K562 (cell line): ENCODE measurements at regions not wholly inside any gene's neighbourhood (a gene's known extent, or its start where the extent isn't known, plus 50 kb on each side); places are given as distances from the start of the nearest gene placed in this dataset.

Source experiments
- ATAC-seq: fragments of 200-7000 bp; cut with Tn5 transposase; 3 replicates; pipeline ENCODE4 v1.9.1; 2020; ENCODE audit warnings: moderate library complexity
- BruUV-seq: library from RNA; stranded (reverse); fragments of 400-500 nt; replicated peaks from 2 replicates; lab custom pipeline; 2021; lab: Mats Ljungman, UMichigan
- CTCF ChIA-PET: fragments of 300-600 bp; formaldehyde crosslinking; extraction: SDS; loops from one replicate; lab custom pipeline; 2021; ENCODE audit warnings: low intra/inter-chr PET ratio; lab: Yijun Ruan, JAX
- POLR2A ChIA-PET: fragments of 300-600, 350-650 bp; sonication (Branson Sonifier 250); formaldehyde crosslinking; extraction: SDS; loops from one replicate; lab custom pipeline; 2021; ENCODE audit warnings: antibody characterized with exemption, inconsistent platforms; lab: Yijun Ruan, JAX
- DNase-seq, 4 experiments: peaks; one replicate each; pipeline versions ENCODE4 v3.0.0 to v3.0.0-alpha.2; 2011 to 2018; ENCODE audit warnings: low spot score in 3 of 4, mixed read lengths in 3 of 4; ENCODE audit errors: extremely low read depth in 1 of 4
- FAIRE-seq: peaks from 2 replicates; lab custom pipeline; 2011; peaks lifted over from hg19 to GRCh38; lab: Jason Lieb, UNC
- H2AFZ ChIP-seq: 2 replicates; pipeline ENCODE4 v1.6.0; 2011; ENCODE audit warnings: low read depth, low read length, control low read depth, inconsistent platforms
- H3K27ac ChIP-seq: fragments of 200-600 bp; 3 replicates; pipeline ENCODE4 v1.8.0; 2011; ENCODE audit warnings: low read depth, mild to moderate bottlenecking, control low read depth, inconsistent platforms, low read length, moderate library complexity, mixed read lengths; ENCODE audit errors: extremely low read depth
- H3K27me3 ChIP-seq, 2 experiments: fragments of 300-600 bp in 1 of 2; 2 replicates in 1 of 2; 3 replicates in 1 of 2; pipeline versions ENCODE4 v1.6.0 to v1.8.0; 2011; ENCODE audit warnings: inconsistent platforms in 2 of 2, low read length in 2 of 2, mild to moderate bottlenecking in 1 of 2, mixed read lengths in 1 of 2, moderate library complexity in 1 of 2; ENCODE audit not compliant: control insufficient read depth in 2 of 2, insufficient read depth in 2 of 2
- H3K36me3 ChIP-seq: fragments of 300-600 bp; 3 replicates; pipeline ENCODE4 v1.8.0; 2011; ENCODE audit warnings: mild to moderate bottlenecking, low read length, inconsistent platforms; ENCODE audit not compliant: control insufficient read depth, insufficient read depth
- H3K4me1 ChIP-seq, 2 experiments: fragments of 200-600 bp in 1 of 2; replicated peaks in 1 of 2; 2 replicates in 1 of 2; 3 replicates in 1 of 2; pipeline versions ENCODE4 v1.5.1 to v1.8.0; 2011; ENCODE audit warnings: inconsistent platforms in 2 of 2, low read length in 2 of 2, mild to moderate bottlenecking in 1 of 2, mixed read lengths in 1 of 2, moderate library complexity in 1 of 2; ENCODE audit not compliant: control insufficient read depth in 2 of 2, insufficient read depth in 2 of 2
- H3K4me2 ChIP-seq: 2 replicates; pipeline ENCODE4 v1.6.1; 2011; ENCODE audit warnings: low read length, control low read depth, inconsistent platforms, mixed read lengths; ENCODE audit not compliant: insufficient read depth
- H3K4me3 ChIP-seq: fragments of 200-600 bp; sonication (generic), shearing (Covaris generic); 2 replicates; pipeline ENCODE4 v1.5.1; 2016; ENCODE audit warnings: control low read depth, inconsistent platforms
- H3K79me2 ChIP-seq: fragments of 200-600 bp; 3 replicates; pipeline ENCODE4 v1.8.0; 2011; ENCODE audit warnings: low read length, inconsistent platforms; ENCODE audit not compliant: control insufficient read depth, insufficient read depth
- H3K9ac ChIP-seq, 2 experiments: 2 replicates each; pipeline versions ENCODE4 v1.6.0 to v1.6.1; 2011; ENCODE audit warnings: low read depth in 2 of 2, low read length in 2 of 2, control low read depth in 1 of 2, inconsistent platforms in 1 of 2, mild to moderate bottlenecking in 1 of 2, mixed read lengths in 1 of 2; ENCODE audit not compliant: insufficient read depth in 1 of 2
- H3K9me1 ChIP-seq: one replicate; pipeline ENCODE4 v1.6.0; 2011; ENCODE audit warnings: inconsistent platforms, mild to moderate bottlenecking, low read length, moderate library complexity; ENCODE audit not compliant: control insufficient read depth, insufficient read depth
- H3K9me3 ChIP-seq: replicated peaks from 2 replicates; pipeline ENCODE4 v1.5.1; 2011; ENCODE audit warnings: low read depth, low read length, inconsistent platforms; ENCODE audit not compliant: control insufficient read depth, insufficient read depth
- H4K20me1 ChIP-seq: replicated peaks from 2 replicates; pipeline ENCODE4 v1.6.1; 2011; ENCODE audit warnings: low read length, inconsistent platforms, mixed read lengths; ENCODE audit not compliant: control insufficient read depth, insufficient read depth
- ARHGAP35 ChIP-seq: fragments of 450-650 bp; IDR thresholded peaks from 2 replicates; pipeline ENCODE4 v1.6.1; 2018; ENCODE audit not compliant: partially characterized antibody
- CAMTA2 ChIP-seq: fragments of 250-450 bp; sonication (Bioruptor Pico); conservative IDR thresholded peaks from 2 replicates; pipeline ENCODE4 v1.5.1; 2022
- CBFA2T2 ChIP-seq: fragments of 450-650 bp; conservative IDR thresholded peaks from 2 replicates; pipeline ENCODE4 v1.6.1; 2017; ENCODE audit warnings: mild to moderate bottlenecking
- CBFB ChIP-seq: sonication (generic); formaldehyde crosslinking; IDR thresholded peaks from 2 replicates; pipeline ENCODE4 v1.4.0; 2020; ENCODE audit warnings: mild to moderate bottlenecking, missing genetic modification reagents
- CHD1 ChIP-seq: fragments of 200-600 bp; sonication (generic); IDR thresholded peaks from one replicate; pipeline ENCODE4 v1.6.1; 2012; ENCODE audit warnings: mild to moderate bottlenecking, moderate library complexity, low read length, inconsistent platforms
- ESRRB ChIP-seq: fragments of 250-450 bp; sonication (Bioruptor Pico); IDR thresholded peaks from 2 replicates; pipeline ENCODE4 v1.5.0; 2020; ENCODE audit warnings: mild to moderate bottlenecking, moderate library complexity, borderline replicate concordance
- GTF2A2 ChIP-seq: IDR thresholded peaks from 2 replicates; pipeline ENCODE4 v1.6.1; 2016; ENCODE audit warnings: mild to moderate bottlenecking, missing genetic modification characterization, missing compliant biosample characterization
- MAFG ChIP-seq: fragments of 450-650 bp; conservative IDR thresholded peaks from 2 replicates; pipeline ENCODE4 v1.6.1; 2016; ENCODE audit warnings: missing genetic modification characterization, missing compliant biosample characterization
- NFE2 ChIP-seq: IDR thresholded peaks from 2 replicates; pipeline ENCODE4 v1.6.1; 2014; ENCODE audit warnings: antibody characterized with exemption, low read depth
- RHOXF2B ChIP-seq: fragments of 250-450 bp; sonication (Bioruptor Pico); conservative IDR thresholded peaks from 2 replicates; pipeline ENCODE4 v1.5.1; 2021
- SETDB1 ChIP-seq: IDR thresholded peaks from one replicate; pipeline ENCODE4 v1.6.1; 2012; ENCODE audit warnings: low read length, control low read depth, inconsistent platforms
- SMAD4 ChIP-seq: fragments of 250-450 bp; sonication (Bioruptor Pico); conservative IDR thresholded peaks from 2 replicates; pipeline ENCODE4 v1.8.0; 2021; ENCODE audit warnings: inconsistent platforms, mild to moderate bottlenecking, moderate library complexity
- ZBTB17 ChIP-seq: fragments of 450-650 bp; formaldehyde crosslinking; IDR thresholded peaks from 2 replicates; pipeline ENCODE4 v1.4.0; 2020; ENCODE audit warnings: mild to moderate bottlenecking
- ZNF217 ChIP-seq: sonication (generic); formaldehyde crosslinking; IDR thresholded peaks from 2 replicates; pipeline ENCODE4 v1.8.0; 2022; ENCODE audit warnings: mild to moderate bottlenecking, missing genetic modification reagents
- ZNF239 ChIP-seq: fragments of 250-450 bp; sonication (Bioruptor Pico); IDR thresholded peaks from 2 replicates; pipeline ENCODE4 v1.4.0; 2020; ENCODE audit warnings: mild to moderate bottlenecking
- ZNF384 ChIP-seq: IDR thresholded peaks from 2 replicates; pipeline ENCODE4 v1.6.1; 2012; ENCODE audit warnings: low read depth, low read length, improper control_type of control experiment
- ZNF644 ChIP-seq: fragments of 200-800 bp; sonication (Bioruptor generic); IDR thresholded peaks from 2 replicates; pipeline ENCODE4 v1.6.1; 2016; ENCODE audit warnings: low read depth, missing genetic modification characterization, missing compliant biosample characterization
- WGBS: fragments of 100-300 bp; shearing (Covaris generic); methylation state at CpG from one replicate; pipeline ENCODE4 v1.1.6; 2016; ENCODE audit warnings: low coverage, mixed read lengths; ENCODE audit not compliant: insufficient coverage; ENCODE audit errors: missing lambda C conversion rate; 5-methylcytosine and 5-hydroxymethylcytosine counted together
- in situ Hi-C: fragments of 300-500 bp; cut with MboI; formaldehyde crosslinking; loops from 4 replicates; pipeline ENCODE4 v1.15.0; 2018; ENCODE audit warnings: inconsistent platforms, mixed read lengths
- intact Hi-C: fragments of 100-400 bp; cut with micrococcal nuclease; formaldehyde crosslinking; loops from 2 replicates; pipeline ENCODE4 v1.14.2; 2022
- TF ChIP-seq, protein P1 (sequence below): fragments of 250-450 bp; sonication (Bioruptor Pico); IDR thresholded peaks from 2 replicates; pipeline ENCODE4 v1.8.0; 2022; ENCODE audit warnings: moderate library complexity, mild to moderate bottlenecking, inconsistent platforms
- TF ChIP-seq, protein P2 (sequence below), 2 experiments: IDR thresholded peaks in 1 of 2; conservative IDR thresholded peaks in 1 of 2; 2 replicates each; pipeline ENCODE4 v1.6.1; 2016; ENCODE audit warnings: low read depth in 2 of 2, mild to moderate bottlenecking in 1 of 2, missing compliant biosample characterization in 1 of 2, missing genetic modification characterization in 1 of 2, moderate library complexity in 1 of 2
- TF ChIP-seq, protein P3 (sequence below), 3 experiments: fragments of 200-800 bp in 1 of 3; sonication (Bioruptor generic) in 1 of 3; sonication (generic) in 1 of 3; formaldehyde crosslinking in 1 of 3; IDR thresholded peaks; 2 replicates each; pipeline versions ENCODE4 v1.6.1 to v1.8.0; 2016 to 2022; ENCODE audit warnings: mild to moderate bottlenecking in 2 of 3, missing compliant biosample characterization in 2 of 3, missing genetic modification characterization in 2 of 3, missing genetic modification reagents in 1 of 3

DNA sequence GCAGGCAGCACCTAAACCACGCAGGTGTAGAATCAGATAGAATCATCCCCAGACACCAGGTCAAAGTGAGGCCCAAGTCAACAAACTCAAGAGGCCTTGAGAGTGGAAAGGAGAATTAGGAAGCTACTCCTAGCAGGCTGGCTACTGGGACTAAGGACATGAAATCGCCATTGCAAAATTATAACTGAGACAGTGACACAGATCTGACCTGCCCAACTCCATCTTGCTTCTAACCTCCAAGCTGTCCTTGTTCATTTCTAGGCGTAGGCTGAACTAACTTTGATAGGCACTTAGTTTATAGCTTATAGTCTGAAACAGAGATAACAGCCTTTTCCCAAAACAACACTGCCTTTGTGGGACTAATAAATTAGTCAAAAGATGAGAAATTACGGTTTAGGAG is 52.8 kb downstream of the ACTL7B start:
- Histone ChIP-seq H3K4me3 (no peak overlapping the region), H3K9ac (no peak overlapping the region), H3K4me2 (no peak overlapping the region), H3K4me1 (peaks cover 0 to 9% of the 10 kb centered on the region in 2 experiments; a peak in 2 of 5 replicates), H3K36me3 (no peaks in the 10 kb centered on the region), H3K9me1 (no peaks in the 10 kb centered on the region), H2AFZ (no peak overlapping the region), H3K27ac (no peak overlapping the region), H3K79me2 (no peaks in the 10 kb centered on the region), H3K27me3 (peaks cover 0 to 6% of the 10 kb centered on the region in 2 experiments; a peak in 1 of 5 replicates), H3K9me3 (no peaks in the 10 kb centered on the region), H4K20me1 (no peaks in the 10 kb centered on the region)
- no TSS peak for BruUV-seq
- intact Hi-C loops: no loop called here
- in situ Hi-C loops: no loop called here
- DNase-seq (no peak), FAIRE-seq (no peak), ATAC-seq (no peak)
- ChIA-PET CTCF (no interaction called here), POLR2A (no interaction called here)
- 3% methylated on average over 4 of the region's 4 CpGs for WGBS
- TF ChIP-seq MAFG (tag) (no peak), GTF2A2 (tag) (0 out of 2 replicates have a peak, but pooled peaks have one; percentile 47), ZNF239 (CRISPR knock-in tag) (peak; percentile 59; the same call in 1 of the 2 replicates), ZBTB17 (CRISPR knock-in tag) (no peak), SETDB1 (no peak), RHOXF2B (no peak), SMAD4 (0 out of 2 replicates have a peak, but pooled peaks have one; percentile 8), CHD1 (no peak), ESRRB (CRISPR knock-in tag) (no peak), ARHGAP35 (no peak), ZNF644 (tag) (peak; percentile 61; the same call in 1 of the 2 replicates), ZNF384 (no peak), CAMTA2 (CRISPR knock-in tag) (no peak), CBFA2T2 (no peak), CBFB (CRISPR knock-in tag) (no peak), ZNF217 (CRISPR knock-in tag) (no peak), NFE2 (no peak)
- TF ChIP-seq, protein P1, sequence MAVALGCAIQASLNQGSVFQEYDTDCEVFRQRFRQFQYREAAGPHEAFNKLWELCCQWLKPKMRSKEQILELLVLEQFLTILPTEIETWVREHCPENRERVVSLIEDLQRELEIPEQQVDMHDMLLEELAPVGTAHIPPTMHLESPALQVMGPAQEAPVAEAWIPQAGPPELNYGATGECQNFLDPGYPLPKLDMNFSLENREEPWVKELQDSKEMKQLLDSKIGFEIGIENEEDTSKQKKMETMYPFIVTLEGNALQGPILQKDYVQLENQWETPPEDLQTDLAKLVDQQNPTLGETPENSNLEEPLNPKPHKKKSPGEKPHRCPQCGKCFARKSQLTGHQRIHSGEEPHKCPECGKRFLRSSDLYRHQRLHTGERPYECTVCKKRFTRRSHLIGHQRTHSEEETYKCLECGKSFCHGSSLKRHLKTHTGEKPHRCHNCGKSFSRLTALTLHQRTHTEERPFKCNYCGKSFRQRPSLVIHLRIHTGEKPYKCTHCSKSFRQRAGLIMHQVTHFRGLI: peak; percentile 62; the same call in 1 of the 2 replicates
- TF ChIP-seq, protein P2, sequence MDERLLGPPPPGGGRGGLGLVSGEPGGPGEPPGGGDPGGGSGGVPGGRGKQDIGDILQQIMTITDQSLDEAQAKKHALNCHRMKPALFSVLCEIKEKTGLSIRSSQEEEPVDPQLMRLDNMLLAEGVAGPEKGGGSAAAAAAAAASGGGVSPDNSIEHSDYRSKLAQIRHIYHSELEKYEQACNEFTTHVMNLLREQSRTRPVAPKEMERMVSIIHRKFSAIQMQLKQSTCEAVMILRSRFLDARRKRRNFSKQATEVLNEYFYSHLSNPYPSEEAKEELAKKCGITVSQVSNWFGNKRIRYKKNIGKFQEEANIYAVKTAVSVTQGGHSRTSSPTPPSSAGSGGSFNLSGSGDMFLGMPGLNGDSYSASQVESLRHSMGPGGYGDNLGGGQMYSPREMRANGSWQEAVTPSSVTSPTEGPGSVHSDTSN (CRISPR knock-in tag; IDR thresholded peaks at IDR 0.05; ENCODE audit: low read depth): no peak
- TF ChIP-seq, protein P2 (tag; conservative IDR thresholded peaks at IDR 0.05; ENCODE audit: low read depth): 0 out of 2 replicates have a peak, but pooled peaks have one; percentile 8
- TF ChIP-seq, protein P3, sequence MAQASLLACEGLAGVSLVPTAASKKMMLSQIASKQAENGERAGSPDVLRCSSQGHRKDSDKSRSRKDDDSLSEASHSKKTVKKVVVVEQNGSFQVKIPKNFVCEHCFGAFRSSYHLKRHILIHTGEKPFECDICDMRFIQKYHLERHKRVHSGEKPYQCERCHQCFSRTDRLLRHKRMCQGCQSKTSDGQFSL (CRISPR knock-in tag; IDR thresholded peaks at IDR 0.05): no peak
- TF ChIP-seq, protein P3 (tag; IDR thresholded peaks at IDR 0.05): 0 out of 4 replicates have a peak, but pooled peaks of 1 of the 2 experiments have one; percentile 60
